Mucosa of gallbladder (tissue), 1 donor: ENCODE measurements at regions not wholly inside any gene's neighbourhood (a gene's known extent, or its start where the extent isn't known, plus 50 kb on each side); places are given as distances from the start of the nearest gene placed in this dataset.
"Not testable (repeated sequence)": the region's sequence is repeated elsewhere in the genome, so short reads cannot be mapped to it uniquely, and the experiment has no call there.

Experiments
- DNase-seq: peaks from one replicate; pipeline ENCODE4 v3.0.0-alpha.2; 2020; ENCODE audit warnings: low spot score
- donor health status: DM: no; HTN: no; CAD: no.

DNA sequence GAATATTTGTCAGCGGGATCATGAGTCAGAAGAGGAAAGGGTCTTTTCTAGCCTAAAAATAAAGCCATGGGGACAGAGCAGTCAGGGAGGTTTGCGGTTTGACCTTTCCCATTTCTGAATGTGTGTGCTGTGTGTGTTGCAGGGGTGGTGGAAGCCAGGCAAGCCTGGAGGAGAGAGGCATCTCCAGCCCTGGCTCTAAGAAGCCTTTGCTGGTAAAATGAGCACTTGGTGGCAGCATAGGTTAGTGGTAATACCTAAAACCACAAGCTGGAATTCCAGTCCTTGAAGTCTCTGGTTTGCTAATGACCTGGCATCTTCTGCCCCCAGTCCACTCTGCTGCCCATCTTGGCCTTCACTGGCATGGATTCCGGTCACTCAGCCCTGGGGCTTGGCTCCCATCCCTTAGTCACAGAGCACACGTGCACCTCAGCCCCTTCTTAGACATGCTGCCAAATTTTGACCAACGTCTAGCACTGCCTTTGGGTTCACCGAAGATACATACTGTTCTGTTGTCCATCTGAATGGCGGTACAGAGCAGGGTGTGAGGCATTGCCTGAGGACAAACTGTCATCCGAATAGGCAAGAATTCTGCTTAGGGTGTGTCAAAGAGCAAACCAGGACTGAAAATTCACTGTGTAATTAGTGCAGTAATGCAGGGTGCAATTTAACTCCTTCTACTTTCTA is 52.7 kb downstream of the KCNA5 start:
- no peak for DNase-seq

DNA sequence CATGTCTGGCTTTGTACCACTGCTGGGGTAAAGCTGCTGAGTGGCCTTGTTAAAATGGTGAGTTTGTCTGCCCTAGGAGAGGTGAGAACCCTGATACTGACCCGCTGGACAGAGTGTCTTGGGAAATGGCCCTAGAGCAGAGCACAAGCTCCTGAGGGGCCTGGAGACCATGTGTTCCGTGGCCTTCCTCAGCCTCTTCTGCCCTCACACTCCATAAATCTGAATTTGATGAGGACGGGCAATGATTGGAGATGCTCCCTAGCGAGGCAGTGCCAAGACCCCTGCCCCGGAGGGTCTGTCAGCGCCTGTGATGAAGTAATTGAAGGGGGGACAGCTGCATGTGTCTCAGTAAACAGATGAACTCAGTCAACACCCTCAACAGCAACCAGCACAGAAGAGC is 54.1 kb downstream of the KCNA5 start:
- no peak for DNase-seq

DNA sequence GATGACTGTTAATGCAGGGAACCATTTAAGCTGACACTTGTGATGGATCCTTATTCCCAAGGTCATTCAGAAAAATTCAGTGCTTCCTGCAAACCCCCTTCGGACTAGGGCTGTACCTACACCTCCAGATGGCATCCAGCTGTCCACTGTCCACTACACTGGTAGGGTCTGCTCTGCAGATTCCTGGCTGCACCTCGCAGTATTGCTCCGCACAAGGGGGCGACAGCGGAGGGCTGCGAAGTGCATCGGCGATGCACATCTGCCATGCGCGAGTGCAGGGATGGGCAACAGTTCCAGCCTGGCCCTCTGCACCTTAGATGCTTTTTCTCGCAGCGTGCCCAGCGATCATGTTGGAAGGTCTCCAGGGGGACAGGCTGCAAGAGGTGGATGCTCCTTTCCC is 55.5 kb downstream of the KCNA5 start:
- no peak for DNase-seq

DNA sequence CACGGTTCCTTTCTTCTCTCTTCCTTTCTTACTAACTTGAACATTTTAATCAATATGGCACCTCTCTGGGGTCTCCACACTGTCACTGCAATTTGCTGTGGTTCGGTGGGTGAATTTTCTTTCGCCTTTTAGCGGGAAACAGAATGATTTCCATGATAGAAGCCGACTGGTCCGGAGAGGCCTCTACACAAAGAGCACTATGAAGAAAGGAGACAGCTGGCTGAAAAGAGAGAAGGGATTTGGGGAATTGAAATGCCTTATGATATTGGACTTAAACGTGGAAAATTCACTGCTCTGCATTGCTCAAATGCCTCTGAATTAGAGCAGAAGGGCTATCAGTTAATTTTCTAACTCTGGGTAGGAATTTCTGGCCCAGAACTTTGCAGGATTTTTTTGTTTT is 55.9 kb downstream of the KCNA5 start:
- no peak for DNase-seq

DNA sequence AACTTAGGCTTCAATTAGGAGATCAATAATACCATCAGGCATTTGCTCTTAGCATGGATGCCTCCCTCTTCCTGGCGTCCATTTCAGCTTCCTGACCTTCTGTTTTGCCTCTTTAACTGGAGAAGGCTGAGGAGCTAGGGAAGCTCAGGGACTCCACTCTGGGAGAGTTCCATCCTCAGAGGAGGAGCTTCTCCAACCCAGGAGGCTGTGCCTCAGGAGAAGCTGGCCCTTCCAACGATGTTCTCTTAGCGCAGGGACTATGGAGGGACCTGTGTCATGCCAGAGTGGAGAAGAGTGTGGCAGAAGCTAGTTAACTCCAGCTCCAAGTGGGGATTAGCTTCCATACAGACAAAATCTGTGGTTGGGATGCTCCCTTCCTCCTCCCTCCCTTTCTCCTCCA is 58.0 kb downstream of the KCNA5 start:
- no peak for DNase-seq

DNA sequence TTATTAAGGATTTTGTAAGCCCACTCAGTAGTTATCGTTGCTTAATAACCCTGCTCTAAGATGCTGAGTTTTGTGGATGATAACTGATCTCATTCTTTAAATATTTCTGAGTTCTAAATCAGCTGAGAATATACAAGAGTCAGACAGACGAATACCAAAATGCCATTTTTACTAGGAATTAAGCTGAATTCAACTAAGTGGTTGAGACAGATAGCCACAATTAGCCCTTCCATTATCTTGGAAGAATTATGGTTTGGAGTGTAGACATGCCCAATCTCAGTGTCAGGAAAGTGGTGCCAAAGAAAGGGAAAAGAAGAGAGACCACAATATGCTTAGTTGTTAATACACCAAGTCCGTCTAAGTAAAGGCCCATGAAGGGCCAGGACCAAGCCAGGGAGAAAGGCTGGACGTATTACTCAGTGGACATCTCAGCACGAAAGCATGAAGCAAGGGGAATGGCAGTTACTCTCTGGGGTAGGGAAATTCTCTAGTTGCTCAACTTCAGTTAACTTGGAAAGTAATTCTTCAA is 58.6 kb downstream of the KCNA5 start:
- DNase-seq: no peak

DNA sequence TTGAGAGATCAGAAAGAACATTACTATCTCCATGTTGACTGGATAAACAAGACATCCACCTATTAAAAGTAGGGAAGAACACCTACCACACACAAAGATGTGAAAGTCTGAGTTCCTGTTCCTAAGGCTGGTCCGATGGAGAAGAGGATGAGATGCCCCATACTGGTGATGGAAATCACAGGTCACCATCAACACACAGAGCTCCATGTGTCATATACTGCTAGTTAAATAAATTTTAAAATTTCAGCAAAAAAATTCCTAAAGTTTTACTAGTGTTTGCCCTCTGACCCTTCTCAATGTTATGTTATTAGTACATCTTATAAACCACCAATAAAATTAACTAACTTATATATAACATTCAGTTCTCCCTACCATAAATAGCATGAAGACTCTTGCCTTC is 59.1 kb downstream of the KCNA5 start:
- DNase-seq: no peak

DNA sequence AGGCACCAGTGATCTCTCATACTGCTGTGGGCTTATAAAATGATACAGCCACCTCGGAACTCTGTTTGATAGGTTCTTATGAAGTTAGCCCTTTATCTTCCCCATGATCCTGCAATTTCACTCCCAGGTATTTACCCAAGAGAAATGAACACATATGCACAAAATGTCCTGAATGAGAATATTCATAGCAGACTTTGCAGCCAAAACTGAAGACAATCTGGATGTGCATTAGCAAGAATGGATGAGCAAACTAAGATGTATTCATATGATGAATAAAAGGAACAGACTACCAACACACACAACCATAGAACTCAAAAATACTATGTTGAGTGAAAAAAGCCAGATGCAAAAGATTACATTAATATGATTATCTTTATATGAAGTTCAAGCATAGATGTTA is 66.7 kb downstream of the KCNA5 start:
- DNase-seq: no peak

DNA sequence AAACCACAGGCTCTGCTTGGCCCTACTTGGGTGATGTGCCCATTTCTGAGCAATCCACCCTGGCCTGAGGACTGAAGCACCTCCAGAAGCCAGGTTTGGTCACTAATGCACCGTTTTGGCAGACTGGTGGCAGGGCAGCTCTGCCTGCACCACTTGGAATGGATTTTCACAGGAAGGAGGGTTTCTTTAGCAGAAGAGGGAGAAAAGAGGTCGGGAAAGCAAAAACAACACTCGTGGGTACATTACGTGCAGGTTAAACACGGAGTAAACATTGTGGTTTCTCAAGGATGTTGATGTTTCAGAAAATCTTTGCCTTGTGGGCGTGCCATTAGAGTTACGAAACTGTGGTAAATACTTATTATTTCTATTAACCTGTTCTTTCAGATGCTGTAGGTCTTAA is 70.8 kb downstream of the KCNA5 start:
- no peak for DNase-seq

DNA sequence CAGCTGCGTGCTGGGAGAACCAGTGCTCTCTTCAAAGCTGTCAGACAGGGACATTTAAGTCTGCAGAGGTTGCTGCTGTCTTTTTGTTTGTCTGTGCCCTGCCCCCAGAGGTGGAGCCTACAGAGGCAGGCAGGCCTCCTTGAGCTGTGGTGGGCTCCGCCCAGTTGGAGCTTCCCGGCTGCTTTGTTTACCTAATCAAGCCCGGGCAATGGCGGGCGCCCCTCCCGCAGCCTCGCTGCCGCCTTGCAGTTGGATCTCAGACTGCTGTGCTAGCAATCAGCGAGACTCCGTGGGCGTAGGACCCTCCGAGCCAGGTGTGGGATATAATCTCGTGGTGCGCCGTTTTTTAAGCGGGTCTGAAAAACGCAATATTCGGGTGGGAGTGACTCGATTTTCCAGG is 78.1 kb downstream of the KCNA5 start:
- DNase-seq: not testable (repeated sequence)

DNA sequence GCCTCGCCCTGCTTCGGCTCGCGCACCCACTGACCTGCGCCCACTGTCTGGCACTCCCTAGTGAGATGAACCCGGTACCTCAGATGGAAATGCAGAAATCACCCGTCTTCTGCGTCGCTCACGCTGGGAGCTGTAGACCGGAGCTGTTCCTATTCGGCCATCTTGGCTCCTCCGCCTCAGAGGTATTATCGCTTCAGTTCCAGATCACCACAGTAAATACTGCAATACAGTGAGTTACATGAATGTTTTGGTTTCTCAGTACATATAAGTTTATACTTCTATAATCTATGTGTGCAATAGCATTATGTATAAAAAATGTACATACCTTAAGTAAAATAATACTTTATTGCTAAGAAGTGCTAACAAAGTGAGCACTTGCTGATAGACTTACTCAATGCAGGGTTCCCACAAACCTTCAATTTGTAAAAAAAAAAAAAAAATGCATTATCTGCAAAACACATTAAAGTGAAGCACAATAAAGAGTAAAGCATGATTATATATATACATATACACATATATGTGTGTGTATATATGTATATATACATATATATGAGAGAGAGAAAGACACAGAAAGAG is 78.7 kb downstream of the KCNA5 start:
- not testable (repeated sequence) for DNase-seq

DNA sequence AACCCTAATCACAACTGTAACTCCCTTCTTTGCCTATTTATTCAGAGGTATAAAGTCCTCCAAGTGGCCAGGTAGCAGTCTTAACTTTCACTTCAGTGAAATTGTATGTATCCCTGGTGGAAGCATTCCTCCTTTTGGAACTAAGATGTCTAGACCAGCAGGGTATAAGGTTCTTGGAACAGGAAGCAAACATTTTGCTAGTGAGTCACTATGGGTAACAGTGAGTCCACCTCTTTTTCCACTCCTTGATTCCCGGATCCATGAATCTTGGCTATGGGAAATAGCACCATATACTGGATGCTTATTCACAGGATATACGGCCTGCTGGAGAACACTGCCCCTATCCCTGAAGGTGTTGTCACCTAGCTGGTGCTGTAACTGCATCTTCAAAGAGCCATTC is 80.2 kb downstream of the KCNA5 start:
- no peak for DNase-seq

DNA sequence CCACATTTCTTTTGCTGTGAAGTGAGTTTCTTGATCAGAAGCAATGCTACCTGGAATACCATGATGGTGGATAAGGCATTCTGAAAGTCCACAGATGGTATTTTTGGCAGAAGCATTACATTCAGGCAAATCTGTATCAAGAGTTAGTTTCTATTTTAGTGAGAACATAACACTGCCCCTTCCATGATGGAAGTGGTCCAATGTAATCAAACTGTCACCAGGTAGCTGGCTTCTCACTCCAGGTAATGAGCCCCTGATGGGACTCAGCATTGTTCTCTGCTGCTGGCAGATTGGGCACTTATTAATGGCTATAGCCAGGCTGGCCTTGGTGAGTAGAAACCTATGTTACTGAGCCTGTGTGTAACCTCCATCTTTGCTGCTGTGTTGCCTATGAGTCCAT is 80.7 kb downstream of the KCNA5 start:
- DNase-seq: no peak

DNA sequence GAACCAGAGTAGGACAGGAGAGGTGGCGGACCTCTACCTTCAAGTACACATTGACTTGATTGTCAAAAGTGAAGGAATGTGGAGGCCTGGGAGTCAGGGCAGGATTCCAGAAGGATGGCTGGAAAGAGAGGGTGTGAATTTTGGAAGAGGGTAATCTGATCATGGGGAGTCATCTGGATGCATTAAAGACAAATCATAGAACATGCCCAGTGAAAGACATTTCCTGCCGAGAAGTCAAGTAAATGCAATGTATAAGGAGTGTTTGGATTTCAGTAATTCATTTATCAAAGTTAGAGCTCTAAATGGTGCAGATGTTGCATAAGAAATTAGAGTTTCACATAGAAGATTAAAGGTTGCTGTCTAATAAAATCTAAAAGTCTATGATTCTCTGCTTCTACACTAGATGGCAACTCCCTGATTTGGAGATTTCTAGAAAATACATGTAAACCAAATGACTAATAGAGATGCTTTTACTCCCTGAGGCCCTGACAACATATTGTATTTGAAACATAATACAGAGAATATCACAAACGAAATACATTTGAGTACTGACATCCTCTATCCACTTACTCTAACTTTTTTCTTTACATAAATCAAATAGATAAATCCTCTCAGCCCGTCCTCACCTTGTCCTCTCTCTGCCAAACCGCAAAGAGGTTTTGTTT is 91.3 kb downstream of the KCNA5 start:
- DNase-seq: no peak

DNA sequence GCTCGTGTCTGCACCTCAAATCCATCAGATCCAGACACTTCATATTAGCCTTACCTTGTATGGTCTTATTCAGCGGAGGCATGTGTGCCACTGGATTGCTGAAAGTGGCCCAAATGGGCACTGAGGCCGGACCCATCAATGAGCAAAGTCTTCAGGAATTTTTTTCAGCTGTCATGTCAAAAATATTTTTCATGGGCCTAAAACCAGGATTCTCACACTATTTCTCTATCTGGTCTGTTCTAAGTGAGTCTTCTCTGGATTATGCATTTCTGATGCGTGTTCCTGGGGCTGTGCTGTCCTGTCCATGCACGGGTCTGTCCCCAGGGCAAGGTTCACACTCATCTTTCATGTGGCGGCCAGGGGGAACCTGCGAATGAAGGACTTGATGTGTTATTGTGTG is 94.6 kb downstream of the KCNA5 start:
- no peak for DNase-seq

DNA sequence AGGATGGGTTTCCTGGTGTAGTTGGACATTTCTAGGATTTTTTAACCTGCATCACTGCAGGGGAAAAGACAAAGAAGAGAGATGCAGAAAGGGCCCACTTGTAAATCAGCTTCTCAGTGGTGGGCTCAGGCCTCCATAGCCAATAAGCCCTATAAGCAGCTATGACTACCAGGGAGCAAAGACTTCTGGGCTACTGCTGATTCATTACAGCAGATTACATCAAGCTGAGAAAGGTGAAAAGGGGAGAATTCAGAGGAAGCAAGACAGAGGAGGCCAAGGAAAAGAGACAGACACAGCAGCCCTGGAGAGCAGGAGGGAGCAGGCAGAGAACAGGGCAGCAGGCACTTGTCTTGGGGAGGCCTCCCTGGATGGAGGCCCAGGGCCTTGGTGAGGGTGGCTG is 95.2 kb downstream of the KCNA5 start:
- DNase-seq: no peak

DNA sequence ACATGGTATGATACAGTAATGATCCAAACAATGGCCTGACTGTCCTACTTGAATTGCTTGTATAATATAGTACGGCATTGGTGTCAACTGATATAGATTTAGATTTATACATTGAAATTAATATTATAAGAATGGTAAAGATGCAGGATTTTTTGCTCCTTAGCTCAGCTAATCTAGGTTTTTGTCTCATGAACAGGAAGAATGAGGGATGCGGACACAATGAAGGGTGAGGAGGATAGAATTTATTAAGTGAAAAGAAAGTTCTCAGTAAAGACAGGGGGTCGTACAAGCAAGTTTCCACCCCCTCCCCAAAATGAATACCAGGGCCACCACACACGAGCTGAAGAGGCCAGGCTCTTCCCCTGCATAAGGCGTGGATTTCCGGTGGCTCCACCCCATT is 96.1 kb downstream of the KCNA5 start:
- DNase-seq: no peak

DNA sequence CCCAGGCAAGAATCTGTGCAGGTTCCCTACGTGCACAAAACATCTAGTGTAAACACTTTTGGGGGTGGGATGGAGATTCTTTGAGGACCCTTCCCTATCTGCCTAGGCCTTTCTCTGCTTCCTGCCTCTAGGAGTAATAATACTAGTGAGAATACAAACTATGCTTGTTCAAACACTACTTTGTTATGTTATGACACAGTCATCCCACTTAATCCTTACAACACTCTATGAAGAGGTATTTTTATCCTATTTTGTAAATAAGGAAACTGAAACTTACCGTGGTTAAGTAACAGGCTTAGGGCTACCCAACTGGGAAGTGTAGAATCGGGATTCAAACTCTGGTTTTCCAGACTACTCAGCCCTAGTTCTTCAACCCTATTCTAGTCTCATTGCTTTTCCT is 96.5 kb downstream of the KCNA5 start:
- DNase-seq: no peak

DNA sequence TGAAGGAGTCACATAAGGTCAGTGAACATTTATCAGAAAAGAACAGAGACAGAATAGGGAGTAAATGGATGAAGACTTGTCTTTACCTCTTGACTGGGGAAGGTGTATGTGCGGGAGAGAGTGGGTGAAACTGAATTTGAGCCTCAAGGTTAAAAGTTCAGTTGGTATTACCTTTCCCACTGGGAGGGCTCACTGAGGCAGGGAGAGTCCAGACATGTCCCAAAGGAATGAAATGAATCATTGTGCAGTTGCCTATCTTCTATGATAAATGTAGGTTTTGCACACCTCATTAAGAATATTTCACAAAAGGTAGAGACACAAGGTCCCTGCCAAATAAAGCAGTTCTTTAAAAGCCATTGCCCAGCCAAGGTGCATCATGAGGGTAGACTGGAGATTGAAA is 105.2 kb downstream of the KCNA5 start:
- no peak for DNase-seq

DNA sequence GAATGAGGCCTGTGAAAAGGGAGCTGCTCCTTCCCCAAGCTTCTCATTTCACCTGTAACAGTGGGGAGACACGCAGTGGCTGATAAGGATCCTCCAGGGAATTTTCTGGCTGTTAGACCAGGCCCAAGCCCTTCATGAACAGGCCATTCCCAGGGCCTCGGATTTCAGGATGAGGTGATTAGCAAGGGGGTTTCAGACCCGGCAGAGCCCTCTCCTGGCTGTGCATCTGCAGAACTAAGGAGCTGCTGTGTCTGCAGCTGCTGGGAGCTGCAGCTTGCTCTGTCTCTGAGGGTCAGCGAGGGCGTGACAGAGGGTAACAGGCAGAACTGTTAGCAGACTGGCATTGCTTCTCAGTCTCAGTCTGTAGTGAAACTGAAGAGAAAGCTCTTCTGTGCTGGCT is 110.4 kb downstream of the KCNA5 start:
- no peak for DNase-seq

DNA sequence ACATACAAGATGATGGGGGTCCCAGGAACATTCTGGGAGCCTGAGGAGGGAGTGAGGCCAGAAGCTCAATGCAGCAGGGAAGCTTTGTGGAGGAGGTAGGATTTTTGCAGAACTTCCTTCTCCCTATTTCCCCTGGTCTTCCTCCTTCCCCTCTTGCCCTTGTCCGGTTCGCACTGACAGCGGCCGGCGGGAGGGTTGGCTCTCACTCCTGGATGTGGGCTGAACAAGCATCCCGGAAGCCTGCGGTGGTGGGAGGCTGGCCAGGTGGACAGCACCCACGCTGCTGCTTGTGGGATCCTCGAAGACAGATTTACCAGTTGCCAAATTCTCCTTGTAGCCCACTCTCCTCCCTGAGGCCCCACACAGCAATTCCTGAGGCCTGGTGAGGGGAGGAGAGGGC is 112.2 kb downstream of the KCNA5 start:
- DNase-seq: no peak

DNA sequence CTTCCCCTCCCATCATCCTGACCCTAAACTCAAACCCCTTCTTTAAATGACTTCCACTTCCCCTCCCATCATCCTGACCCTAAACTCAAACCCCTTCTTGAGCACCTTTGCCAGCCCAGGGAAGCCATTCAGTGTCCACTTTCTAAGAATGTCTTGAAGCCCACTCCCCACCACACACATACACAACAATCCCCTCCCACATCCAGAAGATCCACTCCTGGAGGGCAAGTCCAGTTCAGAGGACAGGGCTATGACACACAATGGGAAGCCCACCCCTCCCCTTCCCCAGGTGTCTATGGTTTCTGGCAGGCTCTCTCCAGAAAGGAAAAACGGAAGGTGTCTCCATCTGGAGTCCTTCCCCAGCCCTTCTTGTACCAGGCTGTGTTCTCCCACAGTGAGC is 117.1 kb downstream of the KCNA5 start:
- DNase-seq: no peak

DNA sequence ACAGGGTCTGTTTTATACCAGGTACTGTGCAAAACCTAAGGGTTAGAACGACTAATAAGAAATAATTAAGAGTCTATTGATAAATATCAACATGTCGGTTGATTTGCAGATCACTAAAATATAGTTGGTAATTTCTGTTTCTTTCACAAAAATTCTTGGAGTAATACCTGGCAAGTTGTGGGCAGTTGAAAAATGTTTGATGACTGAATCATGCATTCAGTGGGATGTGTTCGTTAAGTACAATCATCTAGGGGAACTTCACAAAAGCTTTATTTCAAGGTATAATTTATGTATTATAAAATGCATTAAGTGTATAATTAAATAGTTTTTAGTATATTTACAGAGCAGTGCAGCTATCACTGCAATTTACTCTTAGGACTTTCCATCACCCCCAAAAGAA is 120.0 kb downstream of the KCNA5 start:
- no peak for DNase-seq
